ENCODE measurements at regions not wholly inside any gene's neighbourhood (a gene's known extent, or its start where the extent isn't known, plus 50 kb on each side); places are given as distances from the start of the nearest gene placed in this dataset.

DNA sequence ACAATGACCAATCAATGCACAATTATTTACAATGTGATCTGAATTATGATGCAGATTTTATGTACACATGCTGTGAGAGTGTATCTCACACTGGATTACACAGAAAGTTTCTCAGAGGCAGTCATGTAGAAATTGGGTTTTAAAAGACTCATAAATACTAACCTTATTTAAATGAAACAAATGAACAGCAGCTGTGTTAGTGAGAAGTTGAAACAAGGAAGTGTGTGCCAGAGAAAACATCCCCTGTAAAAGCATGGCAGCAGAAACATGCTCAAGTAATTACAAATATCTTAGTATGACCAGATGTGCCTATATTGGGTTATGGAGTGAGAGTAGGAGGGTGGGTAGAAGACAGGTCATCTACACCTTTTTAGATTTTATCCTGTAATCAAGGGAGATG is 723.7 kb downstream of the C12orf50 start:
- TF ChIP-seq, protein P1, sequence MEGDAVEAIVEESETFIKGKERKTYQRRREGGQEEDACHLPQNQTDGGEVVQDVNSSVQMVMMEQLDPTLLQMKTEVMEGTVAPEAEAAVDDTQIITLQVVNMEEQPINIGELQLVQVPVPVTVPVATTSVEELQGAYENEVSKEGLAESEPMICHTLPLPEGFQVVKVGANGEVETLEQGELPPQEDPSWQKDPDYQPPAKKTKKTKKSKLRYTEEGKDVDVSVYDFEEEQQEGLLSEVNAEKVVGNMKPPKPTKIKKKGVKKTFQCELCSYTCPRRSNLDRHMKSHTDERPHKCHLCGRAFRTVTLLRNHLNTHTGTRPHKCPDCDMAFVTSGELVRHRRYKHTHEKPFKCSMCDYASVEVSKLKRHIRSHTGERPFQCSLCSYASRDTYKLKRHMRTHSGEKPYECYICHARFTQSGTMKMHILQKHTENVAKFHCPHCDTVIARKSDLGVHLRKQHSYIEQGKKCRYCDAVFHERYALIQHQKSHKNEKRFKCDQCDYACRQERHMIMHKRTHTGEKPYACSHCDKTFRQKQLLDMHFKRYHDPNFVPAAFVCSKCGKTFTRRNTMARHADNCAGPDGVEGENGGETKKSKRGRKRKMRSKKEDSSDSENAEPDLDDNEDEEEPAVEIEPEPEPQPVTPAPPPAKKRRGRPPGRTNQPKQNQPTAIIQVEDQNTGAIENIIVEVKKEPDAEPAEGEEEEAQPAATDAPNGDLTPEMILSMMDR (IDR thresholded peaks at IDR 0.05): no peak
- TF ChIP-seq EZH2 (IDR thresholded peaks at IDR 0.05): no peak
- no peak for TF ChIP-seq EZH2phosphoT487 (IDR thresholded peaks at IDR 0.05)
